ENCODE measurements at regions not wholly inside any gene's neighbourhood (a gene's known extent, or its start where the extent isn't known, plus 50 kb on each side); places are given as distances from the start of the nearest gene placed in this dataset.
"Not testable (repeated sequence)": the region's sequence is repeated elsewhere in the genome, so short reads cannot be mapped to it uniquely, and the experiment has no call there.

DNA sequence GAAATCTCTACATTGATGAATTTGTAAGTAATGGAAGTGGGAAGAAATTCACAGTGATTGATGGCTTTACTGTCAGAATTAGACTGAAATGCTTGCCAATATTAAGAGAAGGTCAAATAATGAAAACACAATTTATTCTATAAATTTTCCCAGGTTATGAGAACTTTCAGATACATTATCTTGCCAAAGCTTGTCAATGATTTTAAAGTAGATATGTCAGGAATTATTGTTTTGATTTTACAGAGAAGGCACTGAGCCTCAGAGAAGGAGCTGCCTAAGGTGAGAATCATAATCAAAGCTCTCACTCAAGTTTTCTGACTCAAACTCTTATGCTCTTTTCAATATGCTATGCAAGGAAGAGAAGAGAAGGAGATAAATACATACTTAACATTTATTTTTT is 564.0 kb upstream of the RGMB start:
- DNase-seq (ENCODE audit: low spot score) = no peak

GRCh38 chr5:98214240-98215051 is 559.0 kb upstream of the RGMB start:
- no peak for DNase-seq (ENCODE audit: low spot score)

DNA sequence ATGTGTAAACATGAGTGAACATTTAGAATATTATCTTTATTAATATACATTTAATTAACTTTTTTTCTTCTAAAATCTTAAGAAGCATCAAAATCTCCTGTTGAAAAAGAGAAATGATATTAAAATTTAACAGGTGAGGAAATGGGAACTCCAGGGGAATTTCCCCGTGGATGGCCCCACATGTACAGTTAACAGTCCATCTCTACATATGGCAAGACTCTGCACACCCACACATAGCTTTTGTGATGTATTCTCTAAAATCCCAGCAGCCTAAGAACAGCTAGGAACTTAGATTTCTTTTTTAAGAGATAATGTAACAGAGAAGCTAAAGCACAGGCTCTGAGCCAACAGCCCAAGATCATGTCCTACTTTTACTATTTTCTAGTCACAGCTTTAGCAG is 556.3 kb upstream of the RGMB start:
- DNase-seq (ENCODE audit: low spot score) = no peak

GRCh38 chr5:98218838-98219237 is 554.6 kb upstream of the RGMB start:
- DNase-seq (ENCODE audit: low spot score) = no peak

- DNase-seq (ENCODE audit: low spot score) = no peak
Observed at GRCh38 chr5:98227489-98227888, 546.0 kb upstream of the RGMB start.

GRCh38 chr5:98231089-98231488 is 542.4 kb upstream of the RGMB start:
- no peak for DNase-seq (ENCODE audit: low spot score)

GRCh38 chr5:98237794-98238193 is 535.7 kb upstream of the RGMB start:
- DNase-seq (ENCODE audit: low spot score) = not testable (repeated sequence)

GRCh38 chr5:98243972-98244371 is 529.5 kb upstream of the RGMB start:
- no peak for DNase-seq (ENCODE audit: low spot score)

- no peak for DNase-seq (ENCODE audit: low spot score)
Observed at GRCh38 chr5:98248949-98249348, 524.5 kb upstream of the RGMB start.

DNA sequence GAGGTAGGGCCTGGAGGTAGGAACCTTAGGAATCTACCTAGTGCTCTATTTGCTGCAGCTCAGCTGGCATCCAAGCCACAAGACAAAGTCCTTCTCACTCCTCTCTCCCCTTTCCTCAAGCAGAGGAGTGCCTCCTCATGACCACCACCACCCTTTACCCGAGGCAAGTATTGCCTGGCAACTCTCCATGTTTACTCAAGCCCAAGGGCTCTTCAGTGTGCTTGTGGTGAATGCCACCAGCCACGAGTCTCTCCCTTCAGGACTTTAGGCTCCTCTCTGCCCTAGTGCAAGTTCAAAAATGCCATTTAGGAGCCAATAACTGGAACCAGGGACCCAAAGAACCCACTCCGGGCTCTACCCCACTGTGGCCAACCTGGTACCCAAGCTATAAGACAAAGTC is 514.5 kb upstream of the RGMB start:
- no peak for DNase-seq (ENCODE audit: low spot score)

DNA sequence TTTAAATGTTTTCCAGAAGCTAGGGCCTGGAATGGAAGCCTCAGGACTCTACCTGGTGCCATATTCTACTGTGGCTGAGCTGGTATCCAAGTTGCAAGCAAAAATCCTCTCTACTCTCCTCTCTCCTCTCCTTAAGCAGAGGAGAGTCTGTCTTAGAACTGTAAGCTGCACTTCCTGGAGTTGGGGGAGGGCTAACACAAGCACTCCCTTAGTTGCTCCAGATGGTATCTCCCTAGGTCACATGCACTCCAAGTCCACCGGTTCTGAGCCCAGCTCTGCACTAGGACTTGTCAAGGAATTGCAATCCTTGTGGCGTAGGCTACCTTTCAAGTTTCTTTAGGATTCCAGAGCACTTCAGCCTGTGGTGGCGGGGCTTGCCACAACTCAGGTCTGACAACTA is 513.9 kb upstream of the RGMB start:
- DNase-seq (ENCODE audit: low spot score) = no peak

- no peak for DNase-seq (ENCODE audit: low spot score)
Observed at GRCh38 chr5:98263084-98263483, 510.4 kb upstream of the RGMB start.

GRCh38 chr5:98268162-98268860 is 505.2 kb upstream of the RGMB start:
- no peak for DNase-seq (ENCODE audit: low spot score)

DNA sequence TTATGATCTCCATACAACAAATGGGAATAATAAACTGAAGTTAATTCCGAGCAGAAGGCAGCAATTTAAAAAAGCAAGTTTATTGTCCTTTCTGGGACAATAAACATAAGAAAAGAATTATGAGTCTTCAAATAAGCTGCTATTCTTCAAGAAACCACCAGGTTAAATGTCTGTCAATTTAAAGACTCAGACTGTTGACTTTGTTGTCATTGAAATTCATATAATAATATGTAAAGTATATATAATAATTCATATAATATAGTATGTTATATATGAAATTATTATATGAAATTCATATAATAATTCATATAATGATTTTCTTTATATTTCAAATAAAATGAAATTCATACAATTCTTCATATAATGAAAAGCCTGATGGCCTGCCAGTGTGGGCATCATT is 497.5 kb upstream of the RGMB start:
- DNase-seq (ENCODE audit: low spot score) = no peak

- DNase-seq (ENCODE audit: low spot score) = no peak
Observed at GRCh38 chr5:98282521-98282920, 490.9 kb upstream of the RGMB start.

GRCh38 chr5:98292496-98292895 is 481.0 kb upstream of the RGMB start:
- no peak for DNase-seq (ENCODE audit: low spot score)

DNA sequence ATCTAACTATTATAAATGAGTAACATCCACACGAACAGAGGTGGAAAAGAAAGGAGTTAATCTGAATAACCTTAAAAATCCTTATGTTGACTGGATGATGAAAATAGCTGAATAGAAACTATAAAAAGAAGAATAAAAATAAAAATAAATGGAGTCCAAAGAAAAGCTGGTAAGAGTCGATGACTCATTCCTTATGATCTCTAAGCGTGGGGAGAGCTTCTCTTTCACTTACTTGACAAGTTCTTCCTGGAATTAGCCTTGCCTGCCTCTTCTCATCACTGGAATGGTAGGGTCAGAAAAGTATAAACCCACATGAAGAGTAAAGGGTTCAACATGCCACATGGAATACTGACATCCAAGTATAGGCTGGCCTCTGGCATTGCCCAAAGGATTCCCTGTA is 477.0 kb upstream of the RGMB start:
- DNase-seq (ENCODE audit: low spot score) = no peak

DNA sequence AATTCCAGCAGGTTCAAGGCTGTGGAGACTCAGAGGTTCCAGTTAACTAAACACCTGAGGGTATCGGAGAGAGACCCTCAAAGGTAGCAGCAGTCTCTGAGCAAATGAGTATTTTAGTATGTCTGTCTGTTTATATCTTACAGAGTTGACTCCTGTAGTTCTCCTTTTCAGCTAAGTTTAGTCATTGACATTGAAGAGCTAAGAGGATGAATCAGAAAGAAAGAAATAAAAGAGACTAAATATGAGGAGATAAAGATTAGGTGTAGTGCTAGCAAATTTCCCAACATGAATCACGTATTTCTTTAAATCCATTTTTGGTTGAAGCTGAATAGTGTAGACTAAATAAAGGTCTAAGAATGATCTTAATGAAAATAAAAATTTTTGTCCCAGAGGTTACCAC is 474.0 kb upstream of the RGMB start:
- DNase-seq (ENCODE audit: low spot score) = no peak

GRCh38 chr5:98301547-98301946 is 471.9 kb upstream of the RGMB start:
- no peak for DNase-seq (ENCODE audit: low spot score)

- DNase-seq (ENCODE audit: low spot score) = no peak
Observed at GRCh38 chr5:98307811-98308210, 465.7 kb upstream of the RGMB start.

DNA sequence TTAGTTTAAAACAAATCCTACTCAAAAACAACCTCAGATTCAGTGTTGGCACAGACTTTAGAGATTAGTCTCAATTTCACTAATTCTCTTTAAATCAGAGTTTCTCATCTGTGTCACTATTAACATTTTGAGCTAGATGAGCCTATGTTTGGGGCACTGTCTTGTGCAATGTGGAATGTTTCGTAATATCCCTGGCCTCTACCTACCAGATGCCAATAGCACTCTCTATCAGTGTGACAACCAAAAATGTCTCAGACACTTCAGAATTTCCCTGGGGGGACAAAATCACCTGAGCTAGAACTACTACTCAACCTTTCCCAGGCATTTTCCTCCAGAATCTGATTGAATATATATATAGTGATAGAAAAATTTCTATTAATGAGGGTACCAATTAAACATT is 465.2 kb upstream of the RGMB start:
- DNase-seq (ENCODE audit: low spot score) = no peak

DNA sequence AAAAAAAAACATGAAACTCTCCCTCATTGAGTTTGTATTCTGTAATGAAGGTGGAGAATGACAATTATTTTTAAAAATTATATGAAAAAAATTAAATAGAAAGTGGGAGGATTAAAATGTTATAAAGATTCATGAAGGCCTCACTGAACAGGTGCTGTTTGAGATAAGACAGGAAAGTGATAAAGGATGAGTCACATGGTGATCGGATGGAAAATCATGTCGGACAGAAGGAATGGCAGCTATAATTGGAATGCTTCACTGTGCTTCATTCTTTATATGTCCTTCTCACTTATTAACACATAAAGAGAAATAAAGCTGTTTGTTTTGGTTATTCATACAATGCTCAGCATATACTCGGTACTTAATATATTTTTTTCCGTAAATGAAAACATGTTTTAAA is 464.5 kb upstream of the RGMB start:
- DNase-seq (ENCODE audit: low spot score) = no peak

- DNase-seq (ENCODE audit: low spot score) = no peak
Observed at GRCh38 chr5:98309785-98310598, 463.5 kb upstream of the RGMB start.

Measured in CD4-positive, alpha-beta T cell treated with Interleukin-6 at 100 ng/mL for 8 hours (primary cell).